ENCODE measurements at regions not wholly inside any gene's neighbourhood (a gene's known extent, or its start where the extent isn't known, plus 50 kb on each side); places are given as distances from the start of the nearest gene placed in this dataset.
A peak's percentile ranks its signal among the peaks of the same experiment; 100 is the strongest.

GRCh38 chr22:48968201-48968959 is 859.3 kb downstream of the BRD1 start:
- TF ChIP-seq POLR2A (IDR thresholded peaks at IDR 0.05) = no peak
- TF ChIP-seq, protein P1, sequence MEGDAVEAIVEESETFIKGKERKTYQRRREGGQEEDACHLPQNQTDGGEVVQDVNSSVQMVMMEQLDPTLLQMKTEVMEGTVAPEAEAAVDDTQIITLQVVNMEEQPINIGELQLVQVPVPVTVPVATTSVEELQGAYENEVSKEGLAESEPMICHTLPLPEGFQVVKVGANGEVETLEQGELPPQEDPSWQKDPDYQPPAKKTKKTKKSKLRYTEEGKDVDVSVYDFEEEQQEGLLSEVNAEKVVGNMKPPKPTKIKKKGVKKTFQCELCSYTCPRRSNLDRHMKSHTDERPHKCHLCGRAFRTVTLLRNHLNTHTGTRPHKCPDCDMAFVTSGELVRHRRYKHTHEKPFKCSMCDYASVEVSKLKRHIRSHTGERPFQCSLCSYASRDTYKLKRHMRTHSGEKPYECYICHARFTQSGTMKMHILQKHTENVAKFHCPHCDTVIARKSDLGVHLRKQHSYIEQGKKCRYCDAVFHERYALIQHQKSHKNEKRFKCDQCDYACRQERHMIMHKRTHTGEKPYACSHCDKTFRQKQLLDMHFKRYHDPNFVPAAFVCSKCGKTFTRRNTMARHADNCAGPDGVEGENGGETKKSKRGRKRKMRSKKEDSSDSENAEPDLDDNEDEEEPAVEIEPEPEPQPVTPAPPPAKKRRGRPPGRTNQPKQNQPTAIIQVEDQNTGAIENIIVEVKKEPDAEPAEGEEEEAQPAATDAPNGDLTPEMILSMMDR (IDR thresholded peaks at IDR 0.05 in 8 of 11, conservative IDR thresholded peaks at IDR 0.05 in 3 of 11) = peak in 1 of 11 experiments; percentile 43

All from spleen (tissue), 7 donors.